ENCODE measurements at regions not wholly inside any gene's neighbourhood (a gene's known extent, or its start where the extent isn't known, plus 50 kb on each side); places are given as distances from the start of the nearest gene placed in this dataset.
"Not testable (repeated sequence)": the region's sequence is repeated elsewhere in the genome, so short reads cannot be mapped to it uniquely, and the experiment has no call there.

DNA sequence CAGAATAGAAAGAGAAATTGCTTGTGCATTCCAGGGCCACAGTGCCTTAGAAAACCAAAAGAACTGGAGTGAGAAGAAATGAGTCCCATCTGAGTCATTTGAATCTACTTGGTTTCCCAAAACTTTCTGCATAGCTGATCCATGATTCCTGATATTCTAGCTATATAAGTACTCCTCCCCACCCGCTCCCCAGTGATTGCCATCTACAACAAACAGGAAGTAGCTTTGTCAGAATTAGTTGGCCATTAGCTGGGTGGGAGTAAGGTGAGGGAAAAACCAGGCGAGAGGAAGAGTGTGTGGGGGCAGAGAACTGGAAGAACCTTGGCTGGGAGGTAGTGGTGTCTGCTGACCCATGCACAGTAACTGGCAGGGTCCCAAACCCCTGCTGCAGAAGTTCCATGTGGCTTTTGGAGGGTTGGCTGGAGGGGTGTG lies 122.1 kb downstream of the ACAA2 start:
- Mint-ChIP-seq H3K27me3 (ENCODE audit: low read depth) (no peaks in the 10 kb centered on the region), H3K4me3 (no peak overlapping the region), H3K4me1 (ENCODE audit: low read depth) (peaks cover 3% of the 10 kb centered on the region), H3K9me3 (no peaks in the 10 kb centered on the region), H3K36me3 (ENCODE audit: low read depth) (no peaks in the 10 kb centered on the region), H3K27ac (no peak overlapping the region)
- CTCF ChIA-PET: interaction anchor here (0.6 to 1.2 kb wide), 2 partner anchors 248 to 666 kb away, joined by 3 to 4 read pairs; no protein-coding TSS in a partner anchor
- intact Hi-C loops (cut with micrococcal nuclease): no loop called here
- DNase-seq: no peak

DNA sequence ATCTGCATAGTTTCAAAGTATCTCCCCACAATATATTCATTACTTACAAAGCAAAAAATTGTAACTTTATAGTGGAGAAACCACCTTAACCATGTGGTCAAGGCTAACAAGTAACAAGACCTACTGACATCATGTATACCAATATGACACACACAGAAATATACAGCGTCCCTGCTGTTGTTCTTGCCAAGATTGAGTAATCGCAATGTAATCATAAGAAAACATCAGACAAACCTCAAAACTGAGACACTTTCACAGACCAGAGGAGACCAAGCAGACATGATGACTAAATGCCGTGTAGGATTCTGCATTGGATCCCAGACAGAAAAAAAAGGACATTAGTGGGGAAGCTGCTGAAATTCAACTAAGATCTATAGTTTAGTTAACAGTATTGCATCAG lies 123.0 kb downstream of the ACAA2 start:
- H3K4me1 Mint-ChIP-seq (ENCODE audit: low read depth): peaks cover 3% of the 10 kb centered on the region
- DNase-seq: no peak
- H3K27me3 Mint-ChIP-seq (ENCODE audit: low read depth): no peaks in the 10 kb centered on the region
- no peak overlapping the region for H3K27ac Mint-ChIP-seq
- H3K36me3 Mint-ChIP-seq (ENCODE audit: low read depth): no peaks in the 10 kb centered on the region
- no peak overlapping the region for H3K4me3 Mint-ChIP-seq
- H3K9me3 Mint-ChIP-seq: no peaks in the 10 kb centered on the region
- CTCF ChIA-PET: interaction anchor here (1.2 kb wide), 1 partner anchor 667 kb away, joined by 3 read pairs; no protein-coding TSS in a partner anchor
- intact Hi-C loops (cut with micrococcal nuclease): no loop called here

- CTCF ChIA-PET: no interaction called here
Observed at GRCh38 chr18:49685231-49685942, 123.5 kb downstream of the LIPG start.

DNA sequence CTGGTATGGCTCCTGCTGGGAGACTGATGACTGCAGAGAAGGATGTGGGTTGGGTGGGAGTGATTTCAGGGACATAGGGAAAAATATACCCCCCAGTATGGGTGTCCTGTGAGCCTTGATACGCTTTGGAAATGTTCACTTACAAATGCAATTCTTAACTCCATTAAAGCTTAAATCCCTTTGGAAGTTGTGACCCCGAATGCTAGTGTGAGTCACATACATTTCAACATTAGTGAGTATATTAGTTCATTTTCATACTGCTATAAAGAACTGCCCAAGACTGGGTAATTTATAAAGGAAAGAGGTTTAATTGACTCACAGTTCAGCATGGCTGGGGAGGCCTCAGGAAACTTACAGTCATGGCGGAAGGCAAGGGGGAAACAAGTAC lies 120.9 kb downstream of the LIPG start:
- H3K9me3 Mint-ChIP-seq; H3K4me3 Mint-ChIP-seq; H3K36me3 Mint-ChIP-seq (ENCODE audit: low read depth); H3K4me1 Mint-ChIP-seq (ENCODE audit: low read depth); H3K27ac Mint-ChIP-seq; CTCF ChIA-PET; DNase-seq; H3K27me3 Mint-ChIP-seq (ENCODE audit: low read depth); intact Hi-C loops (cut with micrococcal nuclease): not testable (repeated sequence)

More at GRCh38 chr18:49685231-49685942, 123.5 kb downstream of the LIPG start:
- intact Hi-C loops (cut with micrococcal nuclease): no loop called here
- Mint-ChIP-seq H3K4me1 (ENCODE audit: low read depth) (no peaks in the 10 kb centered on the region), H3K4me3 (no peak overlapping the region), H3K9me3 (no peaks in the 10 kb centered on the region), H3K36me3 (ENCODE audit: low read depth) (no peaks in the 10 kb centered on the region), H3K27ac (no peak overlapping the region), H3K27me3 (ENCODE audit: low read depth) (peaks cover 3% of the 10 kb centered on the region)
- DNase-seq: no peak

- H3K4me1 Mint-ChIP-seq (ENCODE audit: low read depth): no peaks in the 10 kb centered on the region
- intact Hi-C loops (cut with micrococcal nuclease): no loop called here
- CTCF ChIA-PET: no interaction called here
Observed at GRCh38 chr18:49682173-49682802, 120.4 kb downstream of the LIPG start.

DNA sequence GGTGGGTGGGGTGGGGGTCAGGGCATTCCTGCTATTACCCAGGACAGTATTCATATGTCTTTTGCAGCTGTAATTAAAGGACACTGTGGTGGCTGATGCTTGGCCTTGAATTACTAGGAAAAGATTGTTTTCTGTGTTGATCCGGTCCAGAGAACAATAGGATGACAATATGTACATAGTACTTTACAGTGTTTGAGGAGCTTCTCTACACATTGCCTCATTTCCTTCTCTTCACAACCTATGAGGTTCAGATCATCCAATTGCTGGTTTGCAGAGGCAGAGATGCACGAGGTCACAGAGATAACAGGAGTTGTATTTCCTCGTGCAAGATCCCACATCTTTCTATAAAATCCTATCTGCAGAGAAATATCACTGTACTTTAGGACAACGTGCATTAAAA lies 119.5 kb downstream of the LIPG start:
- no peak overlapping the region for H3K4me3 Mint-ChIP-seq
- no peaks in the 10 kb centered on the region for H3K4me1 Mint-ChIP-seq (ENCODE audit: low read depth)
- no peak overlapping the region for H3K27ac Mint-ChIP-seq
- CTCF ChIA-PET: no interaction called here
- intact Hi-C loops (cut with micrococcal nuclease): no loop called here
- no peak for DNase-seq
- H3K9me3 Mint-ChIP-seq: no peaks in the 10 kb centered on the region
- peaks cover 3% of the 10 kb centered on the region for H3K27me3 Mint-ChIP-seq (ENCODE audit: low read depth)
- H3K36me3 Mint-ChIP-seq (ENCODE audit: low read depth): no peaks in the 10 kb centered on the region

More at GRCh38 chr18:49682173-49682802, 120.4 kb downstream of the LIPG start:
- Mint-ChIP-seq H3K4me3 (no peak overlapping the region), H3K9me3 (no peaks in the 10 kb centered on the region), H3K27me3 (ENCODE audit: low read depth) (peaks cover 3% of the 10 kb centered on the region), H3K27ac (no peak overlapping the region), H3K36me3 (ENCODE audit: low read depth) (no peaks in the 10 kb centered on the region)
- DNase-seq: no peak

- no peak for DNase-seq
- no peaks in the 10 kb centered on the region for H3K9me3 Mint-ChIP-seq
- CTCF ChIA-PET: no interaction called here
- no peaks in the 10 kb centered on the region for H3K4me1 Mint-ChIP-seq (ENCODE audit: low read depth)
- intact Hi-C loops (cut with micrococcal nuclease): no loop called here
- H3K27ac Mint-ChIP-seq: no peak overlapping the region
- no peaks in the 10 kb centered on the region for H3K27me3 Mint-ChIP-seq (ENCODE audit: low read depth)
- no peak overlapping the region for H3K4me3 Mint-ChIP-seq
- no peaks in the 10 kb centered on the region for H3K36me3 Mint-ChIP-seq (ENCODE audit: low read depth)
Observed at GRCh38 chr18:49678440-49678839, 116.6 kb downstream of the LIPG start.

DNA sequence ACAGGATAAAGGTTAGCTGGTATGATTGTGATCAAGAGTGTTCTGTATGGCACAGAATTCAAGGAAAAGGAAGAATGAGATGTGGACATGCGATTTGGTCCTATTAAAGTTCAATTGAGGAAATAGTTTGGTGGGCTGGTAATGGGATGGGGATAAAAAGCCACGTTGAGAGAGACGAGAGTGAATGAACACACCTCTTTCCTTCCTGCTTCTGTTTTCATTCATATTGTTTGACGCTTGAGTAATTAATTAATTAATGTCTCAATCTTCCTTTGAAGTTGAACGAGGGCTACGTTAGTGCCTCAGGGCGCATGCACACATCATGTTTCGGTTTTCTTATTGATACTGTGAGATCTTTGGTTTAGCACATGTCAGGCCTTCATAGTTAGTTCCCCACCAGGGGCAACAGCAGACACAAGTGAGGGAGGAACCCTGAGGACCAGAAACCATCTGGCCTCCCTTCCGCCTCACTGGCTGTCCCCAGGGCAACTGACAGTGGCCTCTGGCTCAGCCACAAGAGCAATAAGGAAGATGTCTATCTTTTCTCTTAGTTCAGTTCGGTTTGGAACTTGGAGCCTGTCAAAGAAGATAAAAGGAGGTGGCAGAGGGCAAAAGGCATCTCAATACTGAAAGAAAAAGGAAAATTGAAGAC lies 116.0 kb downstream of the LIPG start:
- H3K4me1 Mint-ChIP-seq (ENCODE audit: low read depth): no peaks in the 10 kb centered on the region
- DNase-seq: no peak
- no peak overlapping the region for H3K4me3 Mint-ChIP-seq
- H3K27ac Mint-ChIP-seq: no peak overlapping the region
- intact Hi-C loops (cut with micrococcal nuclease): no loop called here
- no peaks in the 10 kb centered on the region for H3K27me3 Mint-ChIP-seq (ENCODE audit: low read depth)
- H3K9me3 Mint-ChIP-seq: no peaks in the 10 kb centered on the region
- CTCF ChIA-PET: interaction anchor here (0.7 kb wide), 2 partner anchors 275 to 395 kb away, joined by 5 to 6 read pairs; no protein-coding TSS in a partner anchor
- H3K36me3 Mint-ChIP-seq (ENCODE audit: low read depth): no peaks in the 10 kb centered on the region

DNA sequence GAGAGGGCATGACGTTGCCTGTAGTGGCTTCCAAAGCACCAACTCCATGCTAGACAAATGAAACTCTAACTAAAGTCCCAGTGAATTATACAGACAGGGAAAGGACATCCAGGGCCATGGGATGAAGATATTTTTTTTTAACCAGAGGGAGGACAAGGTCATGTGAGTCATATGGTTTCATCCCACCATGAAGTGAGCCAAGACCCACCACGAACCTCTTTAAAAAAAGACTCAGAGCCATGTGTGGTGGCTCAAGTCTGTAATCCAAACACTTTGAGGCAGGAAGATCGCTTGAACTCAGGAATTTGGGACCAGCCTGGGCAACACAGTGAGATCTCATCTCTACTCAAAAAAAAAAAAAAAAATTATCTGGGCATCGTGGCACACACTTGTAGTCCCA lies 115.2 kb downstream of the LIPG start:
- DNase-seq: no peak
- Mint-ChIP-seq H3K27me3 (ENCODE audit: low read depth) (no peaks in the 10 kb centered on the region), H3K4me3 (no peak overlapping the region), H3K9me3 (no peaks in the 10 kb centered on the region), H3K27ac (no peak overlapping the region), H3K36me3 (ENCODE audit: low read depth) (no peaks in the 10 kb centered on the region), H3K4me1 (ENCODE audit: low read depth) (no peaks in the 10 kb centered on the region)
- intact Hi-C loops (cut with micrococcal nuclease): no loop called here
- CTCF ChIA-PET: interaction anchor here (0.7 kb wide), 2 partner anchors 275 to 394 kb away, joined by 5 to 6 read pairs; no protein-coding TSS in a partner anchor

- Mint-ChIP-seq H3K27ac (no peak overlapping the region), H3K9me3 (no peaks in the 10 kb centered on the region), H3K4me3 (no peak overlapping the region), H3K36me3 (ENCODE audit: low read depth) (no peaks in the 10 kb centered on the region), H3K4me1 (ENCODE audit: low read depth) (no peaks in the 10 kb centered on the region), H3K27me3 (ENCODE audit: low read depth) (peaks cover 2% of the 10 kb centered on the region)
- CTCF ChIA-PET: no interaction called here
- DNase-seq: no peak
- intact Hi-C loops (cut with micrococcal nuclease): no loop called here
Observed at GRCh38 chr18:49673281-49673680, 111.4 kb downstream of the LIPG start.

GRCh38 chr18:49672853-49673252 lies 111.0 kb downstream of the LIPG start:
- no peak for DNase-seq
- intact Hi-C loops (cut with micrococcal nuclease): no loop called here
- Mint-ChIP-seq H3K4me1 (ENCODE audit: low read depth) (no peaks in the 10 kb centered on the region), H3K4me3 (no peak overlapping the region), H3K9me3 (no peaks in the 10 kb centered on the region), H3K27me3 (ENCODE audit: low read depth) (peaks cover 2% of the 10 kb centered on the region), H3K27ac (no peak overlapping the region), H3K36me3 (ENCODE audit: low read depth) (no peaks in the 10 kb centered on the region)
- CTCF ChIA-PET: no interaction called here

- H3K36me3 Mint-ChIP-seq (ENCODE audit: low read depth): no peaks in the 10 kb centered on the region
- intact Hi-C loops (cut with micrococcal nuclease): no loop called here
Observed at GRCh38 chr18:49669403-49669802, 107.5 kb downstream of the LIPG start.

More at GRCh38 chr18:49669403-49669802, 107.5 kb downstream of the LIPG start:
- CTCF ChIA-PET: interaction anchor here (0.6 kb wide), 2 partner anchors 12 to 160 kb away, joined by 3 to 4 read pairs; no protein-coding TSS in a partner anchor
- no peak overlapping the region for H3K27ac Mint-ChIP-seq
- no peaks in the 10 kb centered on the region for H3K4me1 Mint-ChIP-seq (ENCODE audit: low read depth)
- H3K9me3 Mint-ChIP-seq: no peaks in the 10 kb centered on the region
- H3K27me3 Mint-ChIP-seq (ENCODE audit: low read depth): peaks cover 7% of the 10 kb centered on the region
- H3K4me3 Mint-ChIP-seq: no peak overlapping the region
- DNase-seq: no peak
